Pancreas (tissue), 10 donors: ENCODE measurements at regions not wholly inside any gene's neighbourhood (a gene's known extent, or its start where the extent isn't known, plus 50 kb on each side); places are given as distances from the start of the nearest gene placed in this dataset.

Experiments
- ATAC-seq, 4 donors: fragments of 200-7000 bp; cut with Tn5 transposase; one replicate each; pipeline versions ENCODE4 v1.8.0 to v1.9.1; 2020; ENCODE audit warnings: mild to moderate bottlenecking in 4 of 4, moderate library complexity in 4 of 4
- DNase-seq, 6 donors: peaks; one replicate each; pipeline ENCODE4 v3.0.0-alpha.2; 2020
- FAIRE-seq: peaks from 2 replicates; lab custom pipeline; 2012; peaks lifted over from hg19 to GRCh38; lab: Jason Lieb, UNC
- H3K27ac ChIP-seq, 4 donors: fragments of 200-600 bp; sonication (generic); 1 replicate in 3 of 4; 2 replicates in 1 of 4; pipeline versions ENCODE4 v1.5.0 to v1.8.0; 2020
- H3K27me3 ChIP-seq, 4 donors: fragments of 200-600 bp; one replicate each; pipeline ENCODE4 v1.8.0; 2021
- H3K36me3 ChIP-seq, 3 donors: fragments of 200-600 bp; sonication (generic) in 1 of 3; one replicate each; pipeline versions ENCODE4 v1.5.0 to v1.8.0; 2020 to 2021
- H3K4me1 ChIP-seq, 3 donors: fragments of 200-600 bp; one replicate each; pipeline ENCODE4 v1.8.0; 2021
- H3K4me3 ChIP-seq, 4 donors: fragments of 200-600 bp; sonication (generic) in 2 of 4; one replicate each; pipeline versions ENCODE4 v1.5.0 to v1.8.0; 2020 to 2021
- H3K9me3 ChIP-seq, 4 donors: fragments of 200-600 bp; one replicate each; pipeline ENCODE4 v1.8.0; 2021
- CTCF ChIP-seq, 4 donors: fragments of 200-600 bp; sonication (generic) in 3 of 4; IDR thresholded peaks; one replicate each; pipeline versions ENCODE4 v1.5.0 to v1.8.0; 2021; ENCODE audit warnings: antibody characterized with exemption in 4 of 4
- WGBS, 2 donors: extraction: QIAGEN DNeasy Blood & Tissue Kit; methylation state at CpG; one replicate each; pipeline ENCODE4 v1.1.7; 2013; 5-methylcytosine and 5-hydroxymethylcytosine counted together
- intact Hi-C, 3 donors: fragments of 100-400 bp; cut with DNase I; formaldehyde crosslinking; loops; one replicate each; pipeline versions ENCODE4 v1.11.1 to v1.14.2; 2022
- donor health status: healthy with polysubstance abuse.
- donor health status: DM: no; HTN: no; CAD: no; lungs with moderate emphysema.
- donor health status: DM: no; HTN: no; CAD: no.
- donor health status: control.
- donor health status: control.
- donor health status: Bipolar disorder and iron deficiency.
- donor health status: DM: yes; HTN: yes; CAD: no.
- donor health status: DM: no; HTN: no; CAD: no.
- donor health status: DM: no; HTN: no; CAD: no.
- donor health status: DM: yes; HTN: yes; CAD: no.

- H3K4me1 ChIP-seq, result no peaks in the 10 kb centered on the region
- intact Hi-C loops, result no loop called here
- whole genome bisulfite sequencing, 2 donors, result 57 to 71% methylated on average over 7 of the region's 7 CpGs
- no peaks in the 10 kb centered on the region for H3K27me3 ChIP-seq
- no peak for TF ChIP-seq CTCF (IDR thresholded peaks at IDR 0.05)
- ATAC-seq (no peak), FAIRE-seq (no peak), DNase-seq (no peak)
- no peak overlapping the region for H3K4me3 ChIP-seq
- H3K9me3 ChIP-seq, result no peaks in the 10 kb centered on the region
- no peak overlapping the region for H3K27ac ChIP-seq
- H3K36me3 ChIP-seq, result no peaks in the 10 kb centered on the region
Measured at GRCh38 chr6:14751645-14752175, 494.2 kb upstream of the JARID2 start.

GRCh38 chr6:14754751-14755513 is 490.9 kb upstream of the JARID2 start:
- FAIRE-seq (no peak), DNase-seq (no peak), ATAC-seq (no peak)
- H3K4me3 ChIP-seq, result no peak overlapping the region
- TF ChIP-seq CTCF (IDR thresholded peaks at IDR 0.05), result no peak
- intact Hi-C loops, result no loop called here
- no peak overlapping the region for H3K27ac ChIP-seq
- H3K4me1 ChIP-seq, result no peaks in the 10 kb centered on the region
- 85 to 88% methylated on average over 22 of the region's 22 CpGs for WGBS, 2 donors
- H3K9me3 ChIP-seq, result no peaks in the 10 kb centered on the region
- no peaks in the 10 kb centered on the region for H3K36me3 ChIP-seq
- H3K27me3 ChIP-seq, result no peaks in the 10 kb centered on the region

GRCh38 chr6:14756340-14756739 is 489.5 kb upstream of the JARID2 start:
- FAIRE-seq, result no peak

GRCh38 chr6:14757014-14757413 is 488.9 kb upstream of the JARID2 start:
- 77 to 90% methylated on average over 1 of the region's 1 CpG for WGBS, 2 donors

More at GRCh38 chr6:14756340-14756739, 489.5 kb upstream of the JARID2 start:
- intact Hi-C loops, result no loop called here
- Histone ChIP-seq H3K27me3 (no peaks in the 10 kb centered on the region), H3K4me3 (no peak overlapping the region), H3K9me3 (no peaks in the 10 kb centered on the region), H3K4me1 (no peaks in the 10 kb centered on the region), H3K27ac (no peak overlapping the region), H3K36me3 (no peaks in the 10 kb centered on the region)
- 92 to 93% methylated on average over 3 of the region's 3 CpGs for WGBS, 2 donors
- DNase-seq (no peak), ATAC-seq (no peak)
- TF ChIP-seq CTCF (IDR thresholded peaks at IDR 0.05), result no peak

More at GRCh38 chr6:14757014-14757413, 488.9 kb upstream of the JARID2 start:
- intact Hi-C loops, result no loop called here
- no peaks in the 10 kb centered on the region for H3K9me3 ChIP-seq
- no peak for TF ChIP-seq CTCF (IDR thresholded peaks at IDR 0.05)
- DNase-seq, result no peak
- no peak overlapping the region for H3K27ac ChIP-seq
- H3K27me3 ChIP-seq, result no peaks in the 10 kb centered on the region
- no peaks in the 10 kb centered on the region for H3K4me1 ChIP-seq
- no peak overlapping the region for H3K4me3 ChIP-seq
- FAIRE-seq, result no peak
- no peaks in the 10 kb centered on the region for H3K36me3 ChIP-seq
- ATAC-seq, result no peak
